Urothelium cell line (cell line): ENCODE measurements at regions not wholly inside any gene's neighbourhood (a gene's known extent, or its start where the extent isn't known, plus 50 kb on each side); places are given as distances from the start of the nearest gene placed in this dataset.
A peak's percentile ranks its signal among the peaks of the same experiment; 100 is the strongest.

Experiments
- DNase-seq: peaks from one replicate; pipeline ENCODE4 v3.0.0; 2011; ENCODE audit warnings: low spot score, mixed read lengths
- FAIRE-seq: peaks from 2 replicates; lab custom pipeline; 2011; peaks lifted over from hg19 to GRCh38; lab: Jason Lieb, UNC

DNA sequence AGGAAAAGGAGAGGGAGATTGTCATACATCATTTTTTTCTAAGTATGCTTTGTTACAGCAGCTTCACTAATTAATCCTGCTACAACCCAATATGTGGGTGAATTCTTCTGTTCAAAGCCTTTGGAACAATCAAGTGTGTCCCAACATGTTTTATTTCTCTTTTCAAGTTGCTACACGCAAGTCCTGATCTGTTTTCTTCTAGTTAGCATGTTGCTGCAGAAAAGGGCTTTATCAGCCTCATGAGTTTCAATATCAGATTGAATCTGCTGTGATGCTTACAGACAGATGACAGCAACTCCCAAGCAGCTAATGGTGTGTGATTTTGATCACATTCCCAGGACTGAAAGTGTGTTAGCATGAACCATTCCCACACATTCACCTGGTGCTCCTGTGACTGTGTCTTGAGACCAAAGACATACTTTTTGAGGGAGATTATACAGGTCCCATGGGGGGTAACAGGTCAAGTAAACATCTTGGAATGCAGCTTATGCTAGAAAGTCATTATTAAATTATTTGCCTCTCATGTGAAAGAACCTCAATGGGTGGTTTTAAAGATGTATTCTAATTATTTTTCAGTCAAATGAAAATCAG lies 96.9 kb upstream of the KCNJ16 start:
- no peak for DNase-seq
- peak; percentile 65 for FAIRE-seq

DNA sequence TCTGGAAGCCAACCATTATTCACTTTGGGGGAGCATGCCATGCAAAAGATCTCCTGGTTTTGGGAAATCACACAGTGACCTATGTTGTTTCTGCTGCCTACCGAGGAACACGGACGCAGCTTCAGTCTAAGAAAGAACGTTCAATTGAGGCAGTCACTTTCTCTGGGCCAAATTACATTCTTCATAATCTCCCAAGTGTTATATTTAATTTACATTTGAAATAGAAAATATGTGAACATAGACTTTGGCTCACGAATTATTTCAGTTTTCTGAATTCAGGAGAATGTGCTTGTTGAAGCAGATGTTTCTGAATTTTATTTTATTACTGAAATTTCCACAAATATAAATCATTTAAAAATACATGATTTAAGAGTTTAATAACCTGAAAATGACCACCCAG lies 93.6 kb upstream of the KCNJ16 start:
- no peak for FAIRE-seq
- no peak for DNase-seq

DNA sequence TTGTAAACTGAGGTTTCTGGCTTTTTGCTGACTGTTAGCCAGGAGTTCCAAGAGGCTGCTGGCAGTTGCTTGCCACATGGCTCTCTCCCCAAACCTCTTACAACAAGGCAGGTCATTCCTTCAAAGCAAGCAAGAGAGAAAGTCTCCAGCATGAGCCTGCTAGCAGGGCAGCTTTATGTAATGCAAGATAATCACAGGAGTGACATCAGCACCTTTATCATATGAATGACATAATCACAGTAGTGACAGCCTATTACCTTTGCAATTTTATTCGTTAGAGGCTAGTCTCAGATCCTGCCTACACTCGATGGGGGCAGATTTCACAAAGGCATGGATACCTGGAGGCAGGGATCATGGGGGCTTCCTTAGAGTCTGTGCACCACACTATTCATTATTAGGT lies 79.5 kb upstream of the KCNJ16 start:
- DNase-seq, result no peak
- FAIRE-seq, result no peak

DNA sequence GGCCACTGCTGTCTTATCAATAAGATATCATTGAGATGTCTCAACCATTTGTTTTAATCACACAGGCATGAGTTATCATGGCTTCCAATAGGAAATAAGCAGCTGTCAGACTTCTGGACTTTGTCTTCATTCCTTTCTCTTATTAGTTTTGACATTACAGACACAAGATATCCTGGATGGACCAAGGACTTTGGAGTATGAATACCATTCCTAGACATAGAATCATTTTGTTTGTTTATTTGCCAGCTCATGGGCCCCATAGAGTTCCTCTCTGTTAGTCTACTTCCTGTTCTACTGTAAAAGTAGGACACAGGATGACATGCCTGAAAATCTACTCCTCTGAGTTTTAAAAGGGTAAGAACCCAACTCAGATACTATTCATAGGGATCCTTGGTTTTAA lies 77.7 kb upstream of the KCNJ16 start:
- no peak for FAIRE-seq
- no peak for DNase-seq

DNA sequence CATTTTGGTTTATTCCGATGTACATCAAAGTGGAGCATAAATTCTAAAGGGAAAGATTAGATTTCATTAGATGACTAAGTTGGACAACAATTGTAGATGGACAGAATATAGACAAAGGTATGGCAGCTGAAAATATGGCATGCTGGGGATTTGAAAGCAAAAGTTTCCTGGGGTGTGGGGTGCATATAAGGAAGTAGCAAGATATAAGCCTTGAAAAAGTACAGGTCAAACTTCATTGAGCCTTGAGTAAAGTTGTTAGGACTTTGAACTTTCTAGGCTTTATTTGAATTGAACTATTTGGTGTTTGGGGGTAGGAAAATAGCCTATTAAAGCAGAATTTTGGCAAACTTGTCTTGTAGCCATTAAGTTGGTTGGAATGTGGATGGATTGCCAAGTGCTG lies 75.8 kb upstream of the KCNJ16 start:
- no peak for FAIRE-seq
- DNase-seq, result no peak

DNA sequence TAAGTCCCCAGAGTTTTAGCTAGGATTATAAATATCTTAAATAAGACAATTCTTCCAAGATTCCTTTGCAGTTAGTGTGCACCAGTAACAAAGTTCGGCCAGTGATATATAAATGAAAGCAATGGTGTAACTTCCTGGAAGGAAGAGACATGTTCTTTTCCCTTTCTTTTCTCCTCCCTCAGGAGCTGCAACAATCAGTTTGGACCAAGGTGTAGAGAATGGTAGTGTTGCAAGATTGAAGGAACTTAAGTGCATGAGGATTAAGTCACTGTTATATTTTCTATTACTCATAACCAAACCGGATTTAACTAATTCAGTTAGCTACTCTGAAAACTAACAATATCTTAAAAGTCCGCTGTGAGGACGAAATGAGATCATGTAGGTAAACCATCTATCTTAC lies 68.9 kb upstream of the KCNJ16 start:
- FAIRE-seq (no peak), DNase-seq (no peak)

DNA sequence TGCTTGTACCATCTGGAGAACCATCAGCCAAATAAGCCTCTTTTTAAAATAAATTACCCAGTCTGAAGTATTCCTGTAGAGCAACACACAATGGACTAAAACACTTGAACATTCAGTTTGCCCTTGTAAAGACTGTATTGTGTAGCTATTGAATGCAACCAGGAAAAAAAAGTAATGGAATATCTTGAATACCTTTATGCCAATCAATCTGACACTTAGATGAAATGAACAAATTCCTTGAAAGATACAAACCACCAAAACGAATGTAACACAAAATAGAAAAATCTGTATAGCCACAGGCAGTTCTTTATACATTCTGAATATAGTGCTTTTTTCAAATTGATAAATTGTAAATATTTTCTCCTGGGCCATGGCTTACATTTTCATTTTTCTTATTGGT lies 63.3 kb upstream of the KCNJ16 start:
- DNase-seq, result no peak
- no peak for FAIRE-seq

DNA sequence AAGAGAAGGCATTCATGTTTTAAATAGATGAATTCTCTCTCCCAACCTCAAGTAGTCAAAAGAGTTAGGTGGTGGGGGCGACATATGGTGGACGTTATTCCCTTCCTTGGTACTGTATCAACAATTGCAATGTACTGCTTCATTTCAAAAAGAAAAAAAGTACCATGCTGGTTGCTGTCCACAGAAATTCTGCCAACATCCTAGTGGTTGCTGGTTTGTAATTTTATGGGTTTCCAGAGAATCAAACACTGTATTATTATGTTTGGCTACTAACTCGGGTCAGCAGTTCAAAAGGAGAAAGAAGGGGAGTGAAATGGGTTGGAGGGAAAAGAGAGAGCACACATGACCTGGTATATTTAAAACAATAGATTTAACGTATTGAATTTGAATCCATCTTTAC lies 61.1 kb upstream of the KCNJ16 start:
- FAIRE-seq (no peak), DNase-seq (no peak)

DNA sequence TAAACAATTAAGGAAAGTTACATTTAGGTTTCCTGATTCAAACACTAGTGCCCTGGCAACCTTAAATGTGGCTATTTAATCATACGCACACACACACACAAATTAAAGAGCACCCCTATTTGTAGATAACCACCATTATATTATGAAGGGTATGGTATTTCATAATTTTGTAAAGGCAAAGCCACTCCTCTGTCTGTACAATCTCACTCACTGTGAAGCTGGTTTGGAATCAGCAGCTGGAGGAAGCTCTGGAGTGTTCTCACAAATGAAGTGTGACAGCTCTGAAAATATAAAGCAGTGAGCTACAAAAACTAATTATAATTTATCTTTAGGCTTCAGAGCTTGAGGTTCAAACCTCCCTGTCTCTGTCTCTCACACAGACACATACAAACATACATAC lies 57.9 kb upstream of the KCNJ16 start:
- DNase-seq, result no peak
- FAIRE-seq, result no peak

DNA sequence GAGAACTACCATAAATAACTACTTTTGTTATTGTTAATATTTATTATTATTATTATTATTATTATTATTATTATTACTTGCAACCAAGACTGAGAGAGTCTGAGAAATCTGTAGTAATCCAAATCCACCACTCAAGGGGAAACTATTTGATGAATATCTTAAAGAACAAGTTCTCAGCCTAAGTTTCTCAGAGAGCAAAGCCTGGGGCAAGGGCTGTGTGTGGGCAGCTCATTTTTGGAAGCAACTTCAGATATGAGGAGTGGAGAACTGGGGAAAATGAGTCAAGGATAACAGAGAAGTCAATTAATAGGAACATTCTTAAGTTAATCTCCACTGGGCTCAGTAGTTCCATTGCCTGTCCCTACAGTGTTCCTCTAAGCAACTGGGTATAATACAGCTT lies 57.1 kb upstream of the KCNJ16 start:
- DNase-seq, result no peak
- FAIRE-seq, result no peak

DNA sequence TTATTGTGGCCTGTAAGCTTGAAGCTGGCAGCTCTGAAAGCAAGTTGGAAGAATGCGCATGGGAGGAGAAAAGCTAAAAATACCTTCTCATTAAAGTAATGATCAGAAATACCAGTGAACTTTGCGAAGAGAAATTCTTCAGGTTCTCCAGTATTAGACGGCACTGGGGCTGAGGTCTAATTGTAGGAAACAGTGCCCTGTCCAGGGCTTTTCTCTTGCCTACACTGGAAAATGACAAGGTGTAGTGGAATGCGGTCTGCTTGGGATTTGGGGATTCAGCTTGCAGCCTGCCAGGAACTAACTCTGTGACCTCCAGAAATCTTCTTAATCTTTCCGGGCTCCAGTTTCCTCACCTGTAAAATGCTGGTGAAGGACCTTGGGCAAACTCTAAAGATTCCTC lies 53.3 kb upstream of the KCNJ16 start:
- DNase-seq, result no peak
- FAIRE-seq, result no peak

DNA sequence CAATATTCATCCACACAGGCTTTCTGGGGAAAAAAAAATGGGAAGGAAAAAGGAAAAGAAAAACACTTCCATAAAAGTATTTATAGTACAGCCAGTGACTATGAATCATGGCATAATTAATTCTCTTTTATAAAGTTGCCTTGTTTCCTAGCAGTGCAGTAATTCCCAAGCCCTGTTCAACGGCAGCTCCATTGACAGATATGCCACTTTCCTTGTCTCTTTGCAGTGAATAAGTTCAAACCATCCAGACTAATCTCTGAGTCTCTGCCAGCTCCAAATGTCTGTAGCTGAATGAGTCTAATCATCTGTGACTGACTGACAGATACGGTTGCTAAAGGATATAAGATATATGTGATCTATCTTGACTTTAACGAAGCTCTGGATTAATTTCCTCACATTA lies 52.9 kb upstream of the KCNJ16 start:
- no peak for FAIRE-seq
- no peak for DNase-seq

DNA sequence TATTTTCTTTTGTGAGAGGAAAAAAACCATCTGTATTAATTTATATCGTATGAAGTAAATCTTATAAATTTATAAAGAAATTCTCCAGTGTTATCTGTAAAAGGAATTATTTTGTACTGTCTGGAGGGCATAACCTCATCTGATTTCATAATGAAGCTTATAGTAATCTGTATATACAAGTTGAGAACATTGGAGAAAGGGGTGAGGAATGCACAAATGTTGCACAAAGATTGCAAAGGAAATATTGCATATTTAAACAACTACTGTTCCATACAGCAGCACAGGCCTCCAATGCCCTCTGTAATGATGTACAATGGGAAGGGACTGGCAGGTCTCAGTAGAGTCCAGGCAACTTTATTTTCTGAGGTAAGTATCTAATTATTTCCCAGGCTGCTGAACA lies 50.8 kb upstream of the KCNJ16 start:
- FAIRE-seq, result no peak
- no peak for DNase-seq
